HG03460 (cell line): ENCODE measurements at regions not wholly inside any gene's neighbourhood (a gene's known extent, or its start where the extent isn't known, plus 50 kb on each side); places are given as distances from the start of the nearest gene placed in this dataset.

Source experiments
- ATAC-seq: cut with Tn5 transposase; IDR thresholded peaks from one replicate; pipeline ENCODE4 v1.9.1; 2021; ENCODE audit not compliant: unreplicated experiment

DNA sequence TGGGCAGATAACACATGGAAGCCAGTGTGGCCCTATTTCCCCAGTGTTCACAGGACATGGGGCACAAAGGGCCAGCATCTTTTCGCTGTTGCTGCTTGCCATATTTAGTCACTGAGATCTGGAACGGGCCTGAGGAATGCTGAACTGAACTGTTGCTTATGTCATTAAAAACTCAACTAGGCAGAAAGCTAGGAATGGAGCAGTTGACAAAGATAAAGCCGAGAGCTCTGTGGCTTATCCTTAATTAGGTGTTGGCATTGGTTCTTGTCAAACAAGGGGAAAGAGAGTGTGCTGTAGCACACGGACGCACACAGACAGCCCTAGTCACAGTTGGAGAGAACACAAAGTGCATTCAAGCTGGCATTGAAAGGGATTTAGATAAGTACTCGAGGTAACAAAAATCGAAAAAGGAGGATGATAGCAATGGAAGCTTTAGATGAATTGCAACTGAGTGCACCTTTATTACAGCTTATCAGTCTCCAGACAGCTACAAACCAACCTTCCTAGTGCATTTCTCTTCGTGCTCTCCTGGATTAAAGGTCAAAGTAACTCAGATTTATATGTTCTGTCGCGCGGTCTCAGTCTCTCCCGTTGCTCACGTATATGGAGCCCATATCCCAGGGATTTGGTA, 450.2 kb upstream of the ZNF608 start:
- ATAC-seq: no peak

GRCh38 chr5:125197321-125197720, 450.9 kb upstream of the ZNF608 start:
- no peak for ATAC-seq

DNA sequence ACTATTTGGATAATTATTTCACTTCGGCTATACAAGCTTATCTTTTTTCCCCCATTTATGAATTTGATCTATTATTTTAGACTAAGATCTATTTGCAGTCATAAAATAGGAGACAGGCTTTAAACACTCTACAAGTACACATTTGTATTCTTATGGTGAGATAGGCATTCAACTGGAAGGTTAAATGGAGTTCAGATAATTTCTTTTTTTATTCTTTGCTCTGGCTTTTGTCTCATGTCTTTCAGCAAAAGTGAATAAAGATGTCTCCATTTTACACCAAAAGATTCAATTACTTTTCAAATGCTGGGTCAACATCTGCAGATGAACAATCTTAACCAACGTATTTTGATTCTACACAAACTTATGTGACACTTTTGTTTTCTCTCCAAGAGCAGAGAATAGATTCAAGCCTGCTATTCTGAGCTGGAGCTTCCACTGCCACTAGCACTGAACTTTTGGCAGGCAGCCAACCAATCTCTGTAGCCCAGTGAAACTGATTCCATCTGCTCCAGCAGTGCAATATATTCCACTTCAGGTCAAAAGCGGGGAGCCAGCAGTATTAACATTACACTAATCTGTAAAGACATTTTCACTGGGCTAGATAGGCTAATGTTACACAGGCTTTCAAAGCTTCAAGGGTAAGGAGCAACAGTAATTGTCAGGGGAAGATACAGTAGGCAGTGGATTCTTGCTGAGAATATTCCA, 452.0 kb upstream of the ZNF608 start:
- ATAC-seq: no peak

- ATAC-seq: no peak
These were observed 452.9 kb upstream of the ZNF608 start for GRCh38 chr5:125199373-125199772.

DNA sequence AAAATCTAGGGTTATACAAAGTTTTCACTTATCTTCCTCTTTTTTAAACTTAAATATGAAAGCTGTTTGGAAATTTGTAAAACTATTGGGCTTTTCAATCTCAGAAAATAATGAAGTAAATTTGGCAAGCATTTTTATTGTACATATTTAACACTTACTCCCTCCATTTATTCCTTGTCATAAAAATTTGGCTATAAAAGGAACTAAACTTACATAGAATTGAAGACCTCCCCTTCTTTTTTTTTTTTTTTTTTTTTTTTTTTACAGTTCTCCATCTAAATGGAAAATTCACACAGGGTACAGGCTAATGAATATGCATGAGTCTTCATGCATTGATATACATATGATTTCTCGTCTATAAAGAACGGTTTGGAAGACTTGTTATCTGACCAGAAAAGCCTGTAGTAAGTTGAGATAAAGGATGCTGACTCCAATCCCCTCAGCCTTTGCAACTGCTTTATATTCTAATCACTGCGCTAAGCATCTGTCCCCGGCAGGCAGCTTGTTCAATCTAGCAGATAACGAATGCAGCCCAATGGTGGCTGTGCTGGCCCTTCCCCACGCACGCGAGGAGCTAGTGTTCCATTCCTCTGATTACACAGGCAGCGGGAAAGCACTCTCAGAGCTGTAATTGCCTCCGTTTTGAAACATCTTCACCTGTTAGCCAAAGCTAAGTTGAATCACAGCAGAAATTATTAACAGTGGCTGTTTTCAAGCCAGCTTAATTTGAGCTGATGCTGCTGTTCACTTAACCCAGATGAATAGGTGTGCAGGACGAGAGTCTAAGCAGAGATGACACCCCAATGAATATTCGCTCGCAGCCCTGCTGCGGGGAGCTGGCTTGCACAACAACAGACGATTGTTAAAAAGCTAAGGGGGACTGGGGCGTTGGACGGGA, 453.8 kb upstream of the ZNF608 start:
- ATAC-seq: no peak

DNA sequence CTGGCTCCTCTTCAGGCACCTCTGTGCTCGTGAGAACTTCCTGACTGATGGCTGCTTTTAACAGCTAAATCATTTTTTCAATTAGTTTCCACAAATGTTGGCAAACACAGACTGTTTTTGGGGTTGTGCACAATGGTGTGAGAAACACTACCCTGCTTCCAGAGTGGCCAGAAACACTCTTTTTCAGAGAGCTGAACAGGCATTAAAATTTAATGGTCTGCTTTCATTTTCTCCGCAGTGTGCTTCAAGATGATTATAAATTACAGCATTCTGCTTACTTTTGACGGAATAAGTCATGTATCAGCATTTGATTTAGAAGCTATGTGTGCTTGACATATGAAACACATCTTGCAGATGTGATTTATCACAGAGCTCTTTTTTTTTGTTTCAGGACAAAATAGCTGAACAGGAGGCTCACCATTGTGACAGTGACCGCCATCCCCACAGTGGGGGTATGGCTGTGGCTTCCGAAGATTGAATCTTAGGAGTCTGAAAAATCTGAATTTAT, 454.5 kb upstream of the ZNF608 start:
- ATAC-seq: no peak

DNA sequence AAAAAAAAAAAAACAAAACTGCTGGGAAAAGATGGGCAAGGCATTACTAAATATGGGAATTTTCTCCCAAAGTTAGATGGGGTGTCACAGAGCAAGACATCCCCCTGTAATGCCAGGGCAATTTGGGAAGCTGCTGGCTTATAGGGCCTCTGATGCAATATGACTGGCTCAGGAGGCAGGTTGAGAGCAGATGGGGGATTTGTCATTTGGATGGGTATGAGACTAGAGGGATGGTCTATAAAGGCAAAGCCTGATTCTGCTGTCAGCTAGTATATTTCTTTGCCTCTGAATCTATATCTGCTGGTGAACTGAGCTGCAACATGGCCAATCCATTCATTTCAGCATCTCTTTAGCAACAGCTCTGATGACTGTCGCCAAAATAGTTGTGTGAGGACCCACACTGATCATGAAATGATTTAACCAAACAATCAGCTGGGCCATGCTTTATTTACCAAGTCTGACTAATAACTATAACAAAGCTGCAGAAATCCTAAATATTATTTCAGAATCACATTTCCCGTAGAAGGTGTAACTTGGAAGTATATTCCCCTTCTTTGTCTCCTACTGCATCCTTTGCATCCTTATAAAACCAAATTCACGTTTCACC, 455.1 kb upstream of the ZNF608 start:
- no peak for ATAC-seq

GRCh38 chr5:125202353-125202752, 455.9 kb upstream of the ZNF608 start:
- ATAC-seq: no peak

DNA sequence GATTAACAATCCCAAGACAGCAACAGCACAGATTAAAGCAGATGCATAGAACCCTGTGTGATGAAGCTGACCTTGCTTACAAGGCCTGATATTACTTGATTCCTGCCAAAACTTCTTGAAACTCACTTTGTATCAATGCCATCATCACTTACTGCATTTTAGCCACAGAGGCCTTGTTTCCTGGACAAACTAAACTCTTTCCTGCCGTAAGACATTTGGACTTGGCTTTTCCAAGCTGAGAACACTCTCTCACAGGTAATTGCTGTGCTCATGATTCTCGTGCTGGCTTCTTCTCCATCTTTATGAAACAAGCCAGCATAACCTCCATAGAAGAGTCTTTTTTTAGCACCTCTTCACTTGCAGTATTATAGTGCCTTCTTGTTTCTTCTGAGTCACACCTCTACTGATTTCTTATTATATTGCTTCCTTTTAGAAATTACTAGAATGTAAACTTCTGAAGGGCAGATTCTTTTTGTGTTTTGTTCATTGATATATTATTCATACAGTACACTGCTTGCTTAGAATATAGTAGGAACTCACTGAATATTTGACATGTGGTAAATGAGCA, 456.5 kb upstream of the ZNF608 start:
- ATAC-seq: no peak

- no peak for ATAC-seq
These were observed 457.5 kb upstream of the ZNF608 start for GRCh38 chr5:125203912-125204311.

DNA sequence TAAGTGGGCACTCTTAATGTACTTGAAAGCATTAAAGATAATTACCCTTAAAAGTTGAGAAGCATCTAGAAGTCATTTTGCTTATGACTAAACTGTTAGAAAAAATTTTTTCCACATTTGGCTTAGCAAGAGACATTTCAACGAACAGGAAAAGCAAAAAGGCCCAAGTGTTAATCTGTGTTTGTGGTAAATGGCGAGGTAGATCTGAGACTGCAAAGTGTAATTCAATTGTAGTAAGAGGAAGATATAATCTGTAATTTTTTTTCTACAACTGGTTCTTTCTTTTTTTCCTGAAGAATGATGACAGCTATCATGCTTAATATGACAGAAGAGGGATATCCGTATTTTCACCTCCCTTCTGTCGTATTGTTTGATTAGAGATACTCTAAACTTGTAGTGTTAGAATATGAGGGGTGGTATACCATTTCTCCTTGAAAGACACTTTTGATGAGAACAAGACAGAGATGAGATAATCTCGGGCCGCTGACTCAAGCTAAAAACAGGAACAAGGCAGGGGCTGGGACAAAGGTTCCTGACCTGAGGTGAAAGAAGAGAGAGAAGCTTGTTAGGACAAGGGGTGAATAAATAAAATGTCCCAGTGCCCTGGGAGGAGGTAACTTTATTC, 459.3 kb upstream of the ZNF608 start:
- no peak for ATAC-seq

DNA sequence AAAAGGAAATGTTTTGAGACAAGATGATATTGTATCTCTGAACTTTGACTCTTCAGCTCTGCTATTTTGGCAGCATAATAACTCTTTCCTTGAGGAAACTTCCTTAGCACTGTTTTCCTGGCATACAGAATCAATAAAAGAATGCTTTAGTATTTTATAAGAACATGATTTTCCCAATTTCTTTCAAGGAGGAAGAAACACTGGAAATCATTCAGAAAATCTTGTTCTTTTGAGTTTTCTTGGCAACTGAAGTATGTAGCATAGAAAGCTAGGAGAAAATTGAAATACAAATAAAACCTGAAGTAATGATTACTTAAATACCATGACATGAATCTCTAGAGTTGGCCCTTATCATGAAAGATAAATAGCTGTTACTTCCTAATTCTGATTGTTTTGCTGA, 461.4 kb upstream of the ZNF608 start:
- no peak for ATAC-seq

- ATAC-seq: no peak
These were observed 463.2 kb upstream of the ZNF608 start for GRCh38 chr5:125209650-125210049.

DNA sequence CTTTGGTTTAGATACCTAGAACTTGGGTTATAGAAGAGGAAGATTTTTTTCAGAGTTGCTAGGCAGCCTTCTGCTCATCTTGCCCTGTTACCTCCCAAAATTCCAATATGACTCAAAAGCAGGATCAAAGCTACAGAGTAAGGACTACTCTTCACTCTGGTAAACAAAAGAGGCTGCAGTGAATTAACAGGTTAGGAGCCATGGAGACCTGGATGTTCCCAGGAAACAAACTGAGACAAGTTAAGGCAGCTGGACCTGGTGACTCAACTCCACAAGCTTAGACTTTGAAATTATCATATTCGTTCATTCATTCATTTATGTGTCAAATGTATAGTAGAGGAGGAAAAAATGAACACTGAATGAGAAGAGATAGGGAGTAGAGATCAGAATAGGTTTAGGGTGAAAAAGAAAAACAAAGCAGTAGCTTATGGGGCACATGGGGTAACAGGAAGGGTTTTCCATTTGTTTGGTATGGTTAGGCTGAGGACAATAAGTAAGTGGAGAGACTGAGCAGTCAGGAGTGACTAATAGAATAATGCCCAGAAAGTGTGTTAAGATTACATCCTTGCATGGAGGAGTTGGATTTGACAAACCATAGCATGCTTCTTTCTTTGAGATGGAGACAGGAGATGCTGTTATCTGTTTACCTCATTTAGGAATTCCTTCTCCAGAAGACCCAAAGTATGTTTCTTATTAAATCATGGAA, 464.0 kb upstream of the ZNF608 start:
- ATAC-seq: no peak

- peak; percentile 75 for ATAC-seq
These were observed 467.6 kb upstream of the ZNF608 start for GRCh38 chr5:125214080-125214479.

DNA sequence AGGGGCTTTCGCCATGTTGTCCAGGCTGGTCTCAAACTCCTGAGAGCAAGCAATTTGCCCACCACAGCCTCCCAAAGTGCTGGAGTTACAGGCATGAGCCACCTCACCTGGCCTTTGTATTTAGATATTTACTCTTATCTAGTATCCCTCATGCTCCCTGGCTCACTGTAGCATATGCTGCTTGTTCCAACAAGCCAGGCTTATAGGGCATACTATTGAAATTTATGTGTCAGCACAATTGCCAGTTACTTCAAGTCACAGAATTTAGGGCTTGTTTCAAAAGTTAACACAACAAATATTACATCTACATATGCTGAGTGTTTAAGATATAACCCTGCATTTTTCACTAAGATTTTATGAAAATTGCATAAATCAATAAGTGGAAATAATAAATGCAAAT, 469.2 kb upstream of the ZNF608 start:
- ATAC-seq: no peak

GRCh38 chr5:125219710-125220109, 473.3 kb upstream of the ZNF608 start:
- ATAC-seq: no peak

- no peak for ATAC-seq
These were observed 473.8 kb upstream of the ZNF608 start for GRCh38 chr5:125220284-125220683.

DNA sequence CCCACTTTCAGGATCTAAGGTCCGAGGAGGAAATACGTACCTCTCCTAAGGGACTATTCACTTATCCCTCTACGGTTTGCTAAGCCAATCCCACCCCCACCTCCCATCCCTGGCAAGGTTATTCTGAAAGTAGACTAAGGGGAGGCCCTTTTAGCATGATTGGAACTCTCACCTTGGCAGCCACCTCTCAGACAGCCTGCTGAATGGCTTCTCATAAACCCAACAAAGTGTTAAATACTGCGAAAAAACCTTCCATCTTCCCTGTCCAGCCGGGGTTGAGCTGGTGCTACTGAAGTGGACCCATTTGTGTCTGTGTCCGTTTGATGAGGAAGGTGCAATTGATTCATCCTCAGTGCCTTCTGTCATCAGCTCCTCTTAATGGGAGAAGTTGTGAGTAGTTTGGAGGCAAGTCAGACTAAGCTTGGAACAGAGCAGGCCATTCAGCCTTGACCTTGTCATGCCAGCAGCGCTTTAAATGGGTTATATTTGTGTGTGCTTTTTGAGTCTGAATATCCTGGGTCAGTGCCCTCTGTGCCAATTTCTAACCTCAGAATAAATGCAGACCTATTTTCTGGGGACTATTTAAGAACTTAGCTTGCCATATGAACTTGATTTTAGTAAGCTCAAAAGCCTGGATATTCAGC, 476.3 kb upstream of the ZNF608 start:
- ATAC-seq: no peak
